Stimulated activated naive CD8-positive, alpha-beta T cell treated with anti-CD3 and anti-CD28 coated beads, Interleukin-15, Interleukin-2, amounts not matched to agents 100 ng/mL and 50 ng/mL, for 24 hours (primary cell): ENCODE measurements at regions not wholly inside any gene's neighbourhood (a gene's known extent, or its start where the extent isn't known, plus 50 kb on each side); places are given as distances from the start of the nearest gene placed in this dataset.
A peak's percentile ranks its signal among the peaks of the same experiment; 100 is the strongest.

ENCODE experiments used
- H3K27ac Mint-ChIP-seq: one replicate; pipeline ENCODE4 v1.8.0; 2021; ENCODE audit warnings: mild to moderate bottlenecking, mixed read lengths
- H3K27me3 Mint-ChIP-seq: one replicate; pipeline ENCODE4 v1.8.0; 2021; ENCODE audit warnings: mixed read lengths
- H3K36me3 Mint-ChIP-seq: one replicate; pipeline ENCODE4 v1.8.0; 2021; ENCODE audit warnings: low read depth, mixed read lengths
- H3K4me1 Mint-ChIP-seq: one replicate; pipeline ENCODE4 v1.8.0; 2021; ENCODE audit warnings: low read depth, mixed read lengths
- H3K4me3 Mint-ChIP-seq: one replicate; pipeline ENCODE4 v1.8.0; 2021; ENCODE audit warnings: mild to moderate bottlenecking, mixed read lengths
- H3K9me3 Mint-ChIP-seq: one replicate; pipeline ENCODE4 v1.8.0; 2021; ENCODE audit warnings: mixed read lengths

DNA sequence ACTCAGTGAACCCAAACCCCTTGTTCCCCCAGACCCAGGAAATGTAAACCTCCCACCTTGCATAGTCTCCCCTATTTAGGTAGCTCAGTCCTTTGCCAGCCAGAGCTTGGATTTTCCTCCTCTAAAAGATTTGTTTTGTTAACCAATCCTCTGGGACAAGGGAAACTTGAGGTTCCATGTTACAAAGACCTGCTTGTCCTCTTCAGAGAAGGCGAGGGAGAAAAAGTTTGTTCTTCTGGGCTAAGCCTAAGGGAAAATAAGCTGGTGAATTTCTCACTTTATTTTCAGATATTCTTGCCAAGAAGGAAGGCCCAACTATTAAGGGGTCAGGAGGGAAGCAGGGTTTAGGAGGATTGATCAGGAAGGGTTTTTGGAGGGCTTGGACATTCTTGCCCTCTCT lies 136.1 kb upstream of the PROK2 start:
- H3K9me3 Mint-ChIP-seq, result no peaks in the 10 kb centered on the region
- H3K27me3 Mint-ChIP-seq, result peaks cover 15% of the 10 kb centered on the region
- H3K4me3 Mint-ChIP-seq, result no peak overlapping the region
- H3K36me3 Mint-ChIP-seq, result no peaks in the 10 kb centered on the region
- H3K4me1 Mint-ChIP-seq, result peaks cover 3% of the 10 kb centered on the region
- no peak overlapping the region for H3K27ac Mint-ChIP-seq

DNA sequence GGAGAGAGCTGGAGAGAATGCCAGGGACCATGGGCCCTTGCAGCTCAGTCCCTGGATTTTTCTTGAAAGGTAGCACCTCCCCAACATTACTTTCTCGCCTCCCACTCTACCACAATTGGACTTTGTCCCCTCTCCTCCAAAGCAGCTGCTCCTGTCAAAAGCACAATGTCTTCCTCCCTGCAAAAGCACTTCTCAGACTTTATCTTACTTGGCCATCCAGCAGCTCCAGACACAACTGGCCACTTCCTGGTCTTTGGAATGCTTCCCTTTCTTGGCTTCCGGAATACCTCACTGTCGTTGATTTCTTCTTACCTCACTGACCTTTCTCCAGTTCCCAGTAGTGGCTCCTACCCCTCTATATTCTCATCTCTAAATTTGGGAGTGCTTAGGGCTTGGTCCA lies 134.6 kb upstream of the PROK2 start:
- H3K27ac Mint-ChIP-seq, result no peak overlapping the region
- H3K27me3 Mint-ChIP-seq, result peaks cover 15% of the 10 kb centered on the region
- no peak overlapping the region for H3K4me3 Mint-ChIP-seq
- H3K36me3 Mint-ChIP-seq, result no peaks in the 10 kb centered on the region
- no peaks in the 10 kb centered on the region for H3K9me3 Mint-ChIP-seq
- H3K4me1 Mint-ChIP-seq, result no peaks in the 10 kb centered on the region

DNA sequence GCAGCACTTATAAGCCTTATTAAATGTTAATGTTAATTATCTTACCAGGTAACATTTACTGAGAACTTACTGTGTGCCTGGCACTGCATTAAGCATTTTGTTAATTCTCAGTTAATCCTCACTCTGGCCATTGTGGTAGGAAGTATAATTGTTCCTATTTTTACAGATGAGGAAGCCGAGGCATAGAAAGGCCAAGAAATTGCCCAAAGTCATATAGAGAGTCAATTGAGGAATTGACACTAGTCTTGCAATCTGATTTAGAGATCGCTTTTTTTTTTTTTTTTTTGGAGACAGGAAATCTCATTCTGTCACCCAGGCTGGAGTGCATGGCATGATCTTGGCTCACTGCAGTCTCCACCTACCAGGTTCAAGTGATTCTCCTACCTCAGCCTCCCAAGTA lies 132.6 kb upstream of the PROK2 start:
- no peak overlapping the region for H3K4me3 Mint-ChIP-seq
- H3K4me1 Mint-ChIP-seq, result no peaks in the 10 kb centered on the region
- no peaks in the 10 kb centered on the region for H3K36me3 Mint-ChIP-seq
- no peak overlapping the region for H3K27ac Mint-ChIP-seq
- H3K27me3 Mint-ChIP-seq, result peaks cover 11% of the 10 kb centered on the region
- no peaks in the 10 kb centered on the region for H3K9me3 Mint-ChIP-seq

DNA sequence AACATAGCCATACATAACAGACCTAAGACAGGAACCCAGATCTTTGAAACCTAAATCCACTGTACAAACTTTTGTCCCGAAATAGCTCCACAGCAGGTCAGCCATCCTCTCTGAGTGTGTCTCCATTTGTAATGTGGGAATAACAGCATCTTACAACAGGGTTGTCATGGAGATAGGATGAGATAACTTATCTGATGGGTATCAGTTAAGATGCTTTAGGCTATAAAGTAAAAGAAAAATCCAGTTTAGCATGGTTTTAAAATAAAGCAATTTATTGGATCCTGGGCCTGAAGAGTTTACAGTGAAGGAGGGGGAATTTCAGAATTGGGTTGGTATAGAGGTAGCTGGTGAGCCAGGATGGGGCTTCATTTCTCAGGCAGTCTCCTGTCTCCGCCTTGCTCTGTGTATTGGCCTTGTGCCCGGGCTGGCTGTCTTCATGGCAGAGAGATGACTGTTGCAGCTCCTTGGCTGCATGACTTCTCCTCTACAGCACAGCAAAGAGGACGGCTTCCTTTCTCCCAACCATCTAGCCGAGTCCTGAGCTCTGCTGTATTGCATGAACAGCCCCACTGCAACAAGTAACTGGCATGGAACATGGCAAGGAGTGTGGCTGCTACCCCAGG lies 131.9 kb upstream of the PROK2 start:
- H3K4me3 Mint-ChIP-seq, result no peak overlapping the region

DNA sequence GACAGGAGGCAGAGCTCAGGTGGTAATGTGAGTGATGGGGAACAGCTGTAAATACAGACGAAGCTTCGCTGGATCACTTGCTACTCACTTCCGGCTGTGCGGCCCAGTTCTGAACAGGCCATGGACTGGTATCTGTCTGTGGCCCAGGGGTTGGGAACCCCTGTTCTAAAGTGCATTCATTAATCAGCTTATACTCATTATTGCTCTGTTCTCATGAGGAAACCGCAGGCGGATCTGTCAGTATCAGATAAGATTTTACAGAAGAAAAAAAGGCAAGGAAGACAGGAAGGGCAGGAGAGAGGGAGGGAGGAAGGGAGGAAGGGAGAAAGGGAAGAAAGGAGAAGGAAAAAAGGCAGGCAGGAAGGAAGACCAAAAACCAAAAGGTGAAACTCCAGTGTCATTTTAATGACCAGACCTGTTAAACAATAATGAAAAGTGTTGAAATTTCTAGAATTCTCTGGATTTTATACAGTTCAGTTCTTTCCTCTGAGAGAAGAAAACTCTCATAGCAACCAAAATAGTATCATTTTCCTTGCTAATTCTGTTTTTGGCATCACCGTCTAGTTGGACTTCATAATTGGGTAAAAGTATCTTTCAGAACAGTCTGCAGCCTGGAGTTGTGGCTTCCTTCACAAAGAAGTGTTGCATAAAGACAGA lies 128.0 kb upstream of the PROK2 start:
- Mint-ChIP-seq H3K27me3 (peaks cover 16% of the 10 kb centered on the region), H3K4me1 (no peaks in the 10 kb centered on the region)

More for the DNA sequence above, 131.9 kb upstream of the PROK2 start:
- no peak overlapping the region for H3K27ac Mint-ChIP-seq
- no peaks in the 10 kb centered on the region for H3K9me3 Mint-ChIP-seq
- H3K4me1 Mint-ChIP-seq, result no peaks in the 10 kb centered on the region
- peaks cover 10% of the 10 kb centered on the region for H3K27me3 Mint-ChIP-seq
- no peaks in the 10 kb centered on the region for H3K36me3 Mint-ChIP-seq

DNA sequence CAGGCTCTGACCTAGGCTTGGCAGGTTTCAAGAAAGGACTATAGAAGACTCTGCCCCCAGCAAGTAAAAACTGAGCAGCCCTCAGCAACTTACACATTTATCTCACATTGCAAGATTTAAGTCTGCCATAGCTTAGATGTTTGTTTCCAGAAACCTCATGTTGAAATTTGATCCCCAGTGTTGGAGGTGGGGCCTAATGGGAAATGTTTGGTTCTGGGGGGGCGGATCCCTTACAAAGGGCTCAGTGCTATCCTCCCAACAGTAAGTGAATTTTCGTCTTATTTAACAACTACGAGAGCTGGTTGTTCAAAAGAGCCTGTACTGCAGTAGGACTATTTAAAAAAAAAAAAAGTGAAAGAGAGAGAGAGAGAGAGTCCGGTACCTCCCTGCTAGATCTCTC lies 125.2 kb upstream of the PROK2 start:
- H3K4me1 Mint-ChIP-seq, result peaks cover 6% of the 10 kb centered on the region
- H3K27me3 Mint-ChIP-seq, result peaks cover 21% of the 10 kb centered on the region
- no peaks in the 10 kb centered on the region for H3K9me3 Mint-ChIP-seq
- H3K27ac Mint-ChIP-seq, result no peak overlapping the region
- H3K4me3 Mint-ChIP-seq, result no peak overlapping the region
- no peaks in the 10 kb centered on the region for H3K36me3 Mint-ChIP-seq

More for the DNA sequence above, 128.0 kb upstream of the PROK2 start:
- H3K27ac Mint-ChIP-seq, result no peak overlapping the region
- H3K36me3 Mint-ChIP-seq, result no peaks in the 10 kb centered on the region
- H3K9me3 Mint-ChIP-seq, result no peaks in the 10 kb centered on the region
- no peak overlapping the region for H3K4me3 Mint-ChIP-seq

DNA sequence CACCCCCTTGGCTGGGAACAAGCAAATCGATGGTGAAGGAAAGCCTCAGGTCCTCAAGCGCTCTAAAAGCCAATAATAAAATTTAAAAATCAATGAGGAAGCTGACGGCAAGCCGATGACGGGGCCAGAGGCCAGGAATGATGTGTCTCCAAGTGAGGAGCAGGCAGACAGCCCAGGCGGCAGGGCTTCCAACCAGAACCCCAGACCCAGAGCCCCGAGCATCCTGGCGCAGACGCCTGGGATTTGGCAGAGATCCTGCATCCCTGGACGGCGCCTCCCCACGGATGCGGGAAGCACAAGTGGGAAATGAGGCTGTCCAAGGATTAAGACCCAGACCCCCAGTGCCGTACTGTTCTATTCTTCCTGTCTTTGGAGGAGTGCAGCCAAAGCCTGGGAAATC lies 123.0 kb upstream of the PROK2 start:
- H3K4me3 Mint-ChIP-seq, result no peak overlapping the region
- peaks cover 25% of the 10 kb centered on the region for H3K27me3 Mint-ChIP-seq
- no peaks in the 10 kb centered on the region for H3K36me3 Mint-ChIP-seq
- no peak overlapping the region for H3K27ac Mint-ChIP-seq
- H3K9me3 Mint-ChIP-seq, result no peaks in the 10 kb centered on the region
- H3K4me1 Mint-ChIP-seq, result peaks cover 8% of the 10 kb centered on the region

DNA sequence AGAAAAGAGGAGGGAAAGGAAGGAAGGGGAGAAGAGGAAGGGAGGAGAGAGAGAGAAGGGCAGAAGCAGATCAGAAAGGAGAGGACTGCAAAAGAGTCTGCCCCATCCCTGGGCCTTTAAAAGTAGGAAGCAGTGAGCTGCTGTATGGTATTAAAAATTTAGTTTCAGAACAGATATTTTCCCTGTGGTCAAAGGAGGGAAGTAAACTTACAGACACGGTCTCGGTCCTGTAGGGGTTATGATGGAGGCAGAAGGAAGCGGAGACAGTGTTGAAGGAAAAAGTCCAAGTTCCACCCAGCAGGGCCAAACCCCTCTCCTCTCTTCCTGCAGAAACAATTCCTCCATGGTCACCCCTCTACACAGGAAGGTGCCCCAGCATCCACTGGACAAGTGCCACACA lies 122.0 kb upstream of the PROK2 start:
- H3K27ac Mint-ChIP-seq, result peak overlapping the region; percentile 36

DNA sequence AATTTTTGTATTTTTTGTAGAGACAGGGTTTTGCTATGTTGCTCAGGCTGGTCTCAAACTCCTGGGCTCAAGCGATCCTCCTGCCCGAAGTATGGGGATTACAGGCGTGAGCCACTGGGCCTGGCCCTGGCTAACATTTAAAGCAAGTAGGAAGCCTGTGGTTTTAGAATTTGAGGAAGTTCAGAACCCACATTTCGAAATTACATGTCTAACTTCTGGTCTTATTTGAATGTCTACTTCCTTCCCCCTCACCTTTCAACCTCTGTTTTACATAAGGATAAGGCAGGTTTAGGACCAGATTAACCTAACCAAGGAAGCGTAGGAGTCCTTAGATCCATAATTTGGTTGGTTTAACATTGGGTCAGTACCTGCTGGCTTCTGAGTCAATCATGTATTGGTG lies 120.5 kb upstream of the PROK2 start:
- H3K27me3 Mint-ChIP-seq, result peaks cover 25% of the 10 kb centered on the region
- no peak overlapping the region for H3K27ac Mint-ChIP-seq
- H3K36me3 Mint-ChIP-seq, result no peaks in the 10 kb centered on the region
- H3K4me1 Mint-ChIP-seq, result peaks cover 8% of the 10 kb centered on the region
- H3K4me3 Mint-ChIP-seq, result no peak overlapping the region
- no peaks in the 10 kb centered on the region for H3K9me3 Mint-ChIP-seq

More for the DNA sequence above, 122.0 kb upstream of the PROK2 start:
- Mint-ChIP-seq H3K27me3 (peaks cover 26% of the 10 kb centered on the region), H3K36me3 (no peaks in the 10 kb centered on the region), H3K9me3 (no peaks in the 10 kb centered on the region), H3K4me1 (peaks cover 8% of the 10 kb centered on the region), H3K4me3 (no peak overlapping the region)

DNA sequence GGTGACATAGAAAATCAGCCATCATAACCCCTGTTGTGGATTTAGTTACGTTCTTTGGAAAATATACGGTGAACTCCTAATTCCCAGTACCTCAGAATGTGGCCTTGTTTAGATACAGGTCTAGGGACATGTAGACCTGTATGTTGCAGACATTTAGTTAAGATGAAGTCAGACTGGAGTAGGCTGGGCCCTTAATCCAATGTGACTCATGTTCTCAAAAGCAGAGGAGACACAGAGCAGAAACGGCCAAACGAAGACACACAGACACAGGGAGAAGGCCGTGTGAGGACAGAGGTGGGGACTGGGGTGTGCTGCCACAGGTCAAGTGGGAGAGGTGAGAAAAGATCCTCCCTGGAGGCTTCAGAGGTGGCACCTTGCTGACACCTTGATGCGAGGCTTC lies 119.0 kb upstream of the PROK2 start:
- H3K4me3 Mint-ChIP-seq, result no peak overlapping the region
- no peaks in the 10 kb centered on the region for H3K9me3 Mint-ChIP-seq
- H3K4me1 Mint-ChIP-seq, result peaks cover 8% of the 10 kb centered on the region
- no peak overlapping the region for H3K27ac Mint-ChIP-seq
- H3K27me3 Mint-ChIP-seq, result peaks cover 21% of the 10 kb centered on the region
- no peaks in the 10 kb centered on the region for H3K36me3 Mint-ChIP-seq

DNA sequence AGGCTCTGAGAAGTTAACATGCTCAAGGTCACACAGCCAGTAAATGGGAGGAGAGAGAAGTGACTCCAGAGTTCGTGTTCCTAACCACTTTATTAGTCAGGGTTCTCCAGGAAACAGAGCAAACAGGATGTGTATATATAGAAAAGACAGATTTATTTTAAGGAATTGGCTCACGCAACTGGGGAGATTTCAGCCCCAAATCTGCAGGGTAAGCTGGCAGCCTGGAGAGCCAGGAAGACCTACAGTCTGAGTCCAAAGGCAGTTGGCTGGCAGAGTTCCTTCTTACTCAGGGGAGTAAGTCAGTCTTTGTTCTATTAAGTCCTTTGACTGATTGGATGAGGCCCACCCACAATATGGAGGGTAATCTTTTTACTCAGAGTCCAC lies 118.2 kb upstream of the PROK2 start:
- no peaks in the 10 kb centered on the region for H3K9me3 Mint-ChIP-seq
- H3K36me3 Mint-ChIP-seq, result no peaks in the 10 kb centered on the region
- H3K4me3 Mint-ChIP-seq, result no peak overlapping the region
- no peak overlapping the region for H3K27ac Mint-ChIP-seq
- peaks cover 20% of the 10 kb centered on the region for H3K27me3 Mint-ChIP-seq
- peaks cover 8% of the 10 kb centered on the region for H3K4me1 Mint-ChIP-seq

DNA sequence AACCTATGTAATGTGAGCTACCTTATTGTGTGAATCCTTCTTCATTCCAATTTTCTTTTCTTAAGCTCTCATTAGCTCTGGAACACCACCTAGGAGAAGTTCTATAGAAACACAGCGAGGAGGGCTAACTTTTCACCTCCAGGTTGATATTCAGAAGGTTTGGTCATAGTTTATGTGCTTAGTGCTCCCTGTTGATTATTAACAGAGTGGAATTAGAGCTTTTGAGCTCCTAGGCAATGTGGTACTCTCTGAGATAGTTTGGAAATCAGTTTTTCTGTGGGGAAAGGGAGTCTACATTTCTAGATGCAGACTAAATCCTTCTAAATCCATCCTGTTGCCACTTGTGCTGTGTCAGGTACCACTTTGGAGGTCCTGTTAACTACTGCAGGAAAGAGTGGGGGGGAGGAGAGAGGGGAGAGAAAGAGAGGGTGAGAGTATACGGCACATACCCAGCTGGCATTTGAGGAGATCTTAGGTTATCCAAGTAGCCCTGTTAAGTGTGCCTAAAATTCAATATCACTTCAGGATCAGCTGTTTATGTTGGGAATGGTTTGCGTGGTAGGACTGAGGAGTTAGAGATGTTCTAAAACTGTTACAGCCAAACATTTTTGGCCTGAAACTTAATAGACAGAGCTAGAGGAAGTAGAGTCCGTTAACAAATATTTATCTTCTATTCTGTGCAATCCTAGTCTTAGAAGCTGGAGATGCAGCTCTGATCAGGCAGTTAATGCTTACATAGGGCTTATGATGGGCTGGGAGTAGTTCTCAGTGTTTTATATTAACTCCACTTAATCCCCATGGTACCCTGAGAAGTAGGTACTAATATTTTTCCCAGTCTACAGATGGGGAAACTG lies 117.5 kb upstream of the PROK2 start:
- H3K27ac Mint-ChIP-seq, result no peak overlapping the region
- no peak overlapping the region for H3K4me3 Mint-ChIP-seq
- no peaks in the 10 kb centered on the region for H3K36me3 Mint-ChIP-seq
- no peaks in the 10 kb centered on the region for H3K9me3 Mint-ChIP-seq
- H3K4me1 Mint-ChIP-seq, result peaks cover 8% of the 10 kb centered on the region
- peaks cover 26% of the 10 kb centered on the region for H3K27me3 Mint-ChIP-seq

DNA sequence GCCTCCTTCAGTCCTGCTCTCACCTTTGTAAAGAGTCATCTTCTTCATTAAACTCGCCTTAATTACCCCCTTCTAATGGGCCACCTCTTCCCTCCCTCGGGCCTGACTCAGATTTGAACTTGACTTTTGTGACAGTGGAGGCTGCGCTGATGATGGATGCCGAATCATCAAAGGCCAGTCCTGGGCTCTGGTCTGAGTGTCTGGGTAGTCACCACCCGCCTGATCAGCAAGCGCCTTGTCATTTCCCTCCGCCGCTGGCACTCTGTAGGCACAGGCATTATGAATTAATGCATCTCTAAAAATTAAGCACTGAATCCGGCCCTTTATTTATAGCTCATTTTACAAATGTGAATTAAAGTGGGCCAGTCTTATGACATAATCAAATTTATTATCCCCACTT lies 116.7 kb upstream of the PROK2 start:
- no peaks in the 10 kb centered on the region for H3K36me3 Mint-ChIP-seq
- H3K4me3 Mint-ChIP-seq, result no peak overlapping the region
- no peaks in the 10 kb centered on the region for H3K9me3 Mint-ChIP-seq
- H3K4me1 Mint-ChIP-seq, result peaks cover 8% of the 10 kb centered on the region
- no peak overlapping the region for H3K27ac Mint-ChIP-seq
- H3K27me3 Mint-ChIP-seq, result peaks cover 26% of the 10 kb centered on the region

DNA sequence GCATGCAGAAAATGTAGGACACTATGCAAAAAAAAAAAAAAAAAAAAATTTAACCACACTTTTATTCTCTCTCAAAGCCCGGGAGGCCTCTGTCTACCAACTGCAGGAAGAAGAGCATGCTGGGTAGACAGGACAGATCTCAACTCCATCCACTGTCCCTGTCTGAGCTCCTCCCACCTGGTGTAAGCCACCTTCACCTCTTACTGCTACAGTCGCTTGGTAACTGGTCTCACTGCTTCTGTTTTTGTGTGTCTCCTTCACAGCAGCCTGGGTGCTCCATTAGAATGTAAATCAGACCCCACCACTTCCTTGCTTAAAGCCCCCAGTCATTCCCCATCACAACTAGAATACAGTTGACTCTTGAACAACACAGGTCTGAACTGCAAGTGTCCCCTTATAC lies 115.1 kb upstream of the PROK2 start:
- no peak overlapping the region for H3K27ac Mint-ChIP-seq
- H3K4me3 Mint-ChIP-seq, result no peak overlapping the region
- no peaks in the 10 kb centered on the region for H3K9me3 Mint-ChIP-seq
- H3K27me3 Mint-ChIP-seq, result peaks cover 31% of the 10 kb centered on the region
- no peaks in the 10 kb centered on the region for H3K36me3 Mint-ChIP-seq
- peaks cover 2% of the 10 kb centered on the region for H3K4me1 Mint-ChIP-seq

DNA sequence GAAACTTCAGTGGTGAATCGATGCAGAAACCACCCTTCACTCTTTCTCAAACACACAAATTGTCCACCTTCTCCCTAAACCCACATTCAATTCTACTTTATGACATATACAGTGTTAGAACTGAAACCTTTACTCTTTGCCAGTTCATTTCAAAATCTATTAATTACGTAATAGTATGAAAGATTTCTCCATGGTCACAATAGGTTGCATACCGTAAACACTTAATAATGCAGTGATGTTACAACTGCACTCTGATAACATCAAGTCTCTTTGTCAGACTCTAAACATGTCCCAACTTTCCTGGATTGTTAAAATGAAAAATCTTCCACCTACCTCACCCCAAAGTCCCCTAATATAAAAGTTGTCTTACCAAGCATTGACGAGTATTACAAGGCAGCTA lies 111.8 kb upstream of the PROK2 start:
- Mint-ChIP-seq H3K27me3 (peaks cover 25% of the 10 kb centered on the region), H3K36me3 (no peaks in the 10 kb centered on the region), H3K4me3 (no peak overlapping the region), H3K4me1 (no peaks in the 10 kb centered on the region), H3K9me3 (no peaks in the 10 kb centered on the region), H3K27ac (no peak overlapping the region)
